Right ventricle myocardium superior (tissue), 1 donor: ENCODE measurements at regions not wholly inside any gene's neighbourhood (a gene's known extent, or its start where the extent isn't known, plus 50 kb on each side); places are given as distances from the start of the nearest gene placed in this dataset.
"Not testable (repeated sequence)": the region's sequence is repeated elsewhere in the genome, so short reads cannot be mapped to it uniquely, and the experiment has no call there.

Source experiments
- ATAC-seq: fragments of 200-7000 bp; cut with Tn5 transposase; one replicate; pipeline ENCODE4 v1.9.1; 2020; ENCODE audit warnings: mild to moderate bottlenecking; ENCODE audit not compliant: poor library complexity
- DNase-seq: peaks from one replicate; pipeline ENCODE4 v3.0.0-alpha.2; 2020
- intact Hi-C: fragments of 100-400 bp; cut with DNase I; formaldehyde crosslinking; loops from one replicate; pipeline ENCODE4 v1.11.2; 2022
- donor health status: DM: no; HTN: yes; CAD: no; lungs with severe emphysema.

DNA sequence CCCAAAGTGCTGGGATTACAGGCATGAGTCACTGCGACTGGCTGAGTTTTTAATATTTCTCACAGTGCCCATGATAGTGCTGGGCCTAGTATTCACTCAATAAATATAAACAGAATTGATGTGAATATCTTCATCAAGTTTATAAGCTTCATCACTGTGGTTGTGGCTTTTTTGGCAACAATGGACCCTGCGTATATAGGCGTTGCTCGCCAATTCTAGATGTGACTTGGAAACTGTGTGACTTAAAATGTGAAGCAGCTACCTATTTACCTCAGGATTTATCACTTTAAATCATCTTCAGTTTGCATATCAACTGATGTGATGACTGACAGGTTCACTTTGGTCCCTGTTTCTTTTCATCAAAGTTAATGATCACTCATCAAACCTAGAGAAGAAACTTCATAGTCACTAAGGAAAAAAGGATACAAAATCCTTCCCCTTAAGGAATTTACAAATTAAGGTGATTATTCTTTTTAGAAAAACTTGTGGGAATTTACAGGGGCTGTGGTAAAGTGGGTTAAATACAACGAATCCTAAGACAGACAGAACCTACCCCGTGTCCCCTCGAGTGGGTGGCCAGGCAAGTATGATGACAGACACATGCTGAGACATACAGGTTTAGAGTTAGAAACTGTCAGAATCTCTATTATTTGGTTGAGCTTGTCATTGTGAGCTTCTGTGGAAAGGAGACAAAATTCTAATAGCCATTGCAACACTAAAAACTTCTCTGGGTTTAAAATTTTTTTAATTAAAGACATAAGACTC lies 101.3 kb downstream of the AKAP11 start:
- intact Hi-C loops = no loop called here
- ATAC-seq (no peak), DNase-seq (no peak)

DNA sequence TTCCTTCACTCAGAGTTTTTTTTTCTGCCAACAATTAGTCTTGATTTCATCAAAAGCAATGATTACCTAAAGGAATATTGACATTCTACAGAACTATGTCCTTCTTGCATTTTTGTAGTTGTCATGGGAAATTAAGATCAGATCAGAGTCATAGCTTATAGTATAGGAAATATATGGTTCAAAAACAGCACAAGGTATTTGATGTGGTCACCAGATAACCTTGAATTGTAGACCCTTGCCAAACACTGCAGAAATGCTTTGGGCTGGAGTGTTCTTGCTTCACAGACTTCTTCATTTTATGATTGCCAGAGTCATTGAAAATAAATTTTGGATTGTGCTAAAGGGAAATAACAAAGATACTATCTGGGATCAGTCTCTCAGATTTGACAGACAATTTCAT lies 103.7 kb downstream of the AKAP11 start:
- DNase-seq (no peak), ATAC-seq (no peak)
- intact Hi-C loops = no loop called here

- intact Hi-C loops = no loop called here
- ATAC-seq (no peak), DNase-seq (no peak)
Observed at GRCh38 chr13:42377640-42378382, 105.9 kb downstream of the AKAP11 start.

DNA sequence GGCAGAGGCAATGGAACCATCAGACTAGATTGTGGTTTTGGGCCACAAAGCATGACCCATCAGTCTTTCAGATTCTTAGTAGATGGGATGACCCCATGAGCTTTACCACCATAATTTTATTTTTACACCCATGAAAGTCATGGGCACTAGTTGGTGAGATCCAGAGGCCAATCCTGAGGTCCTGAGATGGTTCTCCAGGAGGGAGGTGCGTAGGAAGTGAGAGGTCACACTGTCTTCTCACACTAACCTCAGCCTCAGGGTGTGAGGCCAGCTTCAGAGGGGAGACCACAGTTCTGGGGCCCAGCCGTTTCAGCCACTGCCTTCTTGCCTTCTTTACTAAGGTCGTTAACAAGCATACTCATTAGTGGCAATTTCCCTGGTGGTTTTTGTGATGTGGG lies 106.4 kb downstream of the AKAP11 start:
- ATAC-seq = no peak
- intact Hi-C loops = no loop called here
- DNase-seq = no peak

DNA sequence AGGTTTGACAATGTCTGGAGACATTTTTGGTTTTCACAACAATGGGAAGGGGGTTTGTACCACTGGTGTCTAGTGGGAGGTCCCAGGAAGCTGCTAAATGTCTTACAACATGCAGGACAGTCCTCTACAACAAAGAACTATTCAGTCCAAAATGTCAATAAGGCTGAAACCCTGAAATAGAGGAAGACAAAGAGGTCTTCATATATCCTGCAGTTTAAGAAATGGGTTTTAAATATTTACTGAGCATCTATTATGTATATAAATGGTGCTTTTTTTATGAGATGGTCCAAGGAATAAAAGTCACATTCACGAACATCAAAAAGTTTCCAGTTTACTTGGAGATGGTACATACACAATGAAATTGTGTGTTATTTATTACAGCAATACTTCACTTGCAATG lies 107.3 kb downstream of the AKAP11 start:
- intact Hi-C loops = no loop called here
- ATAC-seq (no peak), DNase-seq (no peak)

- ATAC-seq (no peak), DNase-seq (no peak)
- intact Hi-C loops = no loop called here
Observed at GRCh38 chr13:42380420-42381164, 108.6 kb downstream of the AKAP11 start.

- intact Hi-C loops = no loop called here
- DNase-seq (no peak), ATAC-seq (no peak)
Observed at GRCh38 chr13:42381165-42381425, 109.1 kb downstream of the AKAP11 start.

- DNase-seq, intact Hi-C loops, ATAC-seq: not testable (repeated sequence)
Observed at GRCh38 chr13:42381426-42381825, 109.5 kb downstream of the AKAP11 start.

GRCh38 chr13:42383025-42383424 lies 111.1 kb downstream of the AKAP11 start:
- intact Hi-C loops = no loop called here
- DNase-seq (no peak), ATAC-seq (no peak)

DNA sequence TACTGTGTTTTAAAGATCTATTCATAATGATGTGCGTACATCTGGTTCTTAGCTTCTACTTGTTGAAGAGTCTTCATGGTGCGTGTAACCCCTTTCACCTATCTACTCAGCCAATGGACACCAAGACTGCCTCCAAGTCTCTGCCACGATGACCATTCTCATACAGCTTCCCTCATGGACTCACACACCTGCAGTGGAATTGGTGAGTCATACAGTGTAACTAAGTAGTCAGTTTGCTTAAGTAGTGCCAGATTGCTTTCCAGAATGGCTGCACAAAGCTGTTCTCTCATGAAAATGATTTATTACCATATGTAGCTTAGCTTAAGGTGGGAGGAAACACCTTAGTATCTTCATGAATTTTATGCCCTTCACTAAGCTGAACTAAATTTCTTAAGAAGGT lies 112.3 kb downstream of the AKAP11 start:
- intact Hi-C loops = no loop called here
- ATAC-seq (no peak), DNase-seq (no peak)

DNA sequence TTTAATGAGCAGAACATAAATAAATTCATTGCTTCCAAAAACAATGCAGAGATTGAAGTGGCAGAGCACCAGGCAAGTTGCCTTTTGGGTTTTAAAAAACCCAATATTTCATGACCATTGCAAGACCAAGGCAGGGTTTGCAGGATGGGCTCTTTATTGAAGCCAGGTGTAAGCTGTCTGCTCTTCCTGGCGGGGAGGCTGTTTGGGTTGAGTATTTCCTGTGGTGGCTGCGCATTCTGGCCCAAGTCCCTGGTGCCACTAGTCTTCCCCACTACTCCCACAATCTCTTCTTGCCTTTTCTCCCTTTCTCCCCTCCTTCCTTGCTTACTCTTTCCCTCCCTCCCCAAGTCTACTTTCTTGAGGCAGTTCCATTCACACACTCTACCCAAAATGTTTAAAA lies 116.4 kb downstream of the AKAP11 start:
- ATAC-seq = no peak
- intact Hi-C loops = no loop called here

DNA sequence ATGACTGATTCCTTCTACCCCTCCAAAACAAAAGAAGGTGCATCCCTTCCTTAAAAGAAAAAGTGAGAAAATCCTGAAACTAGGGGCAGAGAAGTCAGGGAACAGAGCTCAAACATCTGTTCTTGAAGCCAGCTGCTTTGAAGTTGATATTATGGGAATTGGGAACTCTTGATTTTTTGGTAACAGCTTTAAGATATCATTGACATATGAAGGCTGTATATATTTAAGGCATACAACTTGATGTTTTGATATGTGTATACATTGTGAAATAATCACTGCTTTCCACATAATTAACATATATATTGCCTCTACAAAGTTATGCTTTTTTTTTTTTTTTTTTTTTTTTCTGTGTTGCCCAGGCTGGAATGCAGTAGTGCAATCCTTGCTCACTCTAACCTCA lies 117.1 kb downstream of the AKAP11 start:
- ATAC-seq (no peak), DNase-seq (no peak)
- intact Hi-C loops = no loop called here

More for the DNA sequence above, 116.4 kb downstream of the AKAP11 start:
- no peak for DNase-seq

DNA sequence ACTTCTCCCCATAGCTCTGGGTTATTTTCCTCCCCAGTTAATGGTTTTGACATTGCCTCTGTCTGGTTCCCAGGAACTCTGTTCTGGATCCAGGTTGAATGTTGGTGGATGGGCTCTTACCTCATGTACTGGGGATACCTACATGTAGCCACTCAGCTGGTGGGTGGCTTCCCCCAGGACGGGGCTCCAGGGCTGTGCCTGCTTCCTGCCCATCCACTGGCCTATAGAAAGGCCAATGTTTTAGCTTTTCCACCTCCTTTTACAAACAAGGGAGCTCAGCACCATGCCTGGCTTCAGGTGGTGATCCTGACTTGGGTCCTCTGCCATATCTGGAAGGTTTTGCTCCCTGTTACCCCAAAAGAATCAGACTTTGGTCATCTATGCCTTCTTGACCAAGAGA lies 120.2 kb downstream of the AKAP11 start:
- DNase-seq (no peak), ATAC-seq (no peak)
- intact Hi-C loops = no loop called here

- intact Hi-C loops = no loop called here
- ATAC-seq = no peak
Observed at GRCh38 chr13:42392716-42393572, 121.0 kb downstream of the AKAP11 start.

DNA sequence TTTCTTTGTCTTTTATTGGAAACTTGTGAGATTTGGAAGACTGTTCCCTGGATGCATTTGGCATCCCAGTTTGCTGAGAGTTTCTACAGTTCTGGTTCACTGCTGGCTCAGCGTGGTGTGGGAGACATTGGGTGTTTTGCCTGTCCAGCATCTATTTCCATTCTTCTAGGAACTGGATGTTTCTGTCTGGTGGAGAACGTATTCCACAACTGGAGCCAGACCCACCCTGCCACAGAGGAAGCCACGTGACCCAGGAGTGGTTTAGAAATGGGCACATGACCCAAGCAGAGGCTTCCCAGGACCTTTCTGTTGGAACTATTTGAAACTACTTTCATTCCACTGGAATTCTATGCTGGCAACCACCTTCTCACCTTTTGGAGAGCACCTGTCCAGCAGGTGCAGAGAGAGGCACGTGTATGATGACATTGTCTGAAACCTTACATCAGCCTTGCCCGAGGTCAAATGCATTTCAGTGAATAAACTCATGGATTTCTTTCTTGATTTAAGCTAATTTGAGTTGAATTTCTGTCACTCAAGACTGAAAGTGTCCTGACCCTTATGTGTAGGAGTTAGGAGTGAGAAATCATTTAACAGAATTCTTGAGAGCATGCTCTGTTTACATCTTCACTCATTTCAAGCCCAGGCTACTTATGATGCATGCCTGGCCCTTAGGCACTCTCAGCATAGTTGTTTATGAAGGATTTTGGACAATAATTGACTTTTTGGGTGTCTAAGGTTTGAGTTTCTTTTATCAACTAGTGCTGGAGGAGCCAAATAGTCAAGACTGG lies 121.8 kb downstream of the AKAP11 start:
- intact Hi-C loops = no loop called here
- DNase-seq = no peak
- ATAC-seq = no peak

More at GRCh38 chr13:42392716-42393572, 121.0 kb downstream of the AKAP11 start:
- no peak for DNase-seq

GRCh38 chr13:42394361-42394708 lies 122.4 kb downstream of the AKAP11 start:
- ATAC-seq (no peak), DNase-seq (no peak)
- intact Hi-C loops = no loop called here

DNA sequence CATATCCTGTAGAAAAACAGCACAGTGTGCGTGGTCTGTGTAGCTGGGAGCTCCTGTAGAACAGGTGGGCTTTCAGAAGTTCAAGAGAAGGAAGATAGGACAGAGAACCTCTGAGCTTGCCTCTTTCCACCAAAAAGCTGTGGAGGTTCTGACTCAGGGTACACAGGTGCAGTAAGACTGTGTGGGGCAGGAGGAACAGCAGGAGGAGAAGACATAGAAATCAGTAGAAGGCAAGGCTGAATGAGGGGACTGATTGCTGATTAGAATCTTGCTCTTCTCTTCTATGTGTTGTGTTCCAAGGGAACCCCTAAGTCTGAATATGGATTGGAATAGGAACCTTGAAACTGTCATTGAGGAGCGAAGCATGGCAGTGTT lies 122.7 kb downstream of the AKAP11 start:
- intact Hi-C loops = no loop called here

GRCh38 chr13:42395086-42395821 lies 123.3 kb downstream of the AKAP11 start:
- intact Hi-C loops = no loop called here
- ATAC-seq = no peak
- no peak for DNase-seq

More for the DNA sequence above, 122.7 kb downstream of the AKAP11 start:
- ATAC-seq (no peak), DNase-seq (no peak)
